ENCODE measurements at regions not wholly inside any gene's neighbourhood (a gene's known extent, or its start where the extent isn't known, plus 50 kb on each side); places are given as distances from the start of the nearest gene placed in this dataset.

DNA sequence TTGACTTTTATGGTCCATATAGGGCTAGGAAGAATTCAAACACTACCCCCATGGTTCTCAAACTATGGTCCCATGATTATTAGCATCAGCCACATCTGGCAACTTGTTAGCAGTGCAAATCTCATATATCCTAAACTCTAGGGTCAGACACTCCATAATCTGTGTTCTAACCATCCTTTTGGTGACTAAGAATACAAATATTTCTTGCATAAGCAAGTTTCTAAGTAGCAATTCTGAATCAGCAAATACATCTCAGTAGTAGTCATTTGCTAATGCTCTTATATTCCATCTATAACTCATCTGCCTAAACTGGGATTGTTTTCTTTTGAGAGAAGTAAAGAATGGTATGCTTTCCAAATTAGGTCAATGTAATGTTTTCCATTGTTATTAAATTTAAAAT is 447.3 kb downstream of the TMX3 start:
- TF ChIP-seq POLR2A (IDR thresholded peaks at IDR 0.05): no peak
- TF ChIP-seq, protein P1, sequence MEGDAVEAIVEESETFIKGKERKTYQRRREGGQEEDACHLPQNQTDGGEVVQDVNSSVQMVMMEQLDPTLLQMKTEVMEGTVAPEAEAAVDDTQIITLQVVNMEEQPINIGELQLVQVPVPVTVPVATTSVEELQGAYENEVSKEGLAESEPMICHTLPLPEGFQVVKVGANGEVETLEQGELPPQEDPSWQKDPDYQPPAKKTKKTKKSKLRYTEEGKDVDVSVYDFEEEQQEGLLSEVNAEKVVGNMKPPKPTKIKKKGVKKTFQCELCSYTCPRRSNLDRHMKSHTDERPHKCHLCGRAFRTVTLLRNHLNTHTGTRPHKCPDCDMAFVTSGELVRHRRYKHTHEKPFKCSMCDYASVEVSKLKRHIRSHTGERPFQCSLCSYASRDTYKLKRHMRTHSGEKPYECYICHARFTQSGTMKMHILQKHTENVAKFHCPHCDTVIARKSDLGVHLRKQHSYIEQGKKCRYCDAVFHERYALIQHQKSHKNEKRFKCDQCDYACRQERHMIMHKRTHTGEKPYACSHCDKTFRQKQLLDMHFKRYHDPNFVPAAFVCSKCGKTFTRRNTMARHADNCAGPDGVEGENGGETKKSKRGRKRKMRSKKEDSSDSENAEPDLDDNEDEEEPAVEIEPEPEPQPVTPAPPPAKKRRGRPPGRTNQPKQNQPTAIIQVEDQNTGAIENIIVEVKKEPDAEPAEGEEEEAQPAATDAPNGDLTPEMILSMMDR (IDR thresholded peaks at IDR 0.05): no peak

All from Peyer's patch (tissue), 4 donors.